Upper lobe of right lung (tissue), 1 donor: ENCODE measurements at regions not wholly inside any gene's neighbourhood (a gene's known extent, or its start where the extent isn't known, plus 50 kb on each side); places are given as distances from the start of the nearest gene placed in this dataset.

Experiments used
- ATAC-seq: fragments of 200-7000 bp; cut with Tn5 transposase; one replicate; pipeline ENCODE4 v1.9.1; 2020; ENCODE audit warnings: mild to moderate bottlenecking, moderate library complexity
- DNase-seq: peaks from one replicate; pipeline ENCODE4 v3.0.0-alpha.2; 2020
- H3K27ac ChIP-seq: fragments of 200-600 bp; one replicate; pipeline ENCODE4 v1.8.0; 2022
- H3K27me3 ChIP-seq: fragments of 200-600 bp; one replicate; pipeline ENCODE4 v1.8.0; 2022; ENCODE audit warnings: mild to moderate bottlenecking
- H3K36me3 ChIP-seq: fragments of 200-600 bp; one replicate; pipeline ENCODE4 v1.8.0; 2022
- H3K4me1 ChIP-seq: fragments of 200-600 bp; one replicate; pipeline ENCODE4 v1.8.0; 2022
- H3K4me3 ChIP-seq: fragments of 200-600 bp; one replicate; pipeline ENCODE4 v1.8.0; 2022; ENCODE audit warnings: mild to moderate bottlenecking
- H3K9me3 ChIP-seq: fragments of 200-600 bp; one replicate; pipeline ENCODE4 v1.8.0; 2022
- intact Hi-C: fragments of 100-400 bp; cut with DNase I; formaldehyde crosslinking; loops from one replicate; pipeline ENCODE4 v1.11.0; 2022
- TF ChIP-seq, protein P1 (sequence below): fragments of 200-600 bp; IDR thresholded peaks from one replicate; pipeline ENCODE4 v1.8.0; 2022; ENCODE audit warnings: antibody characterized with exemption
- donor health status: DM: no; HTN: yes; CAD: no; lungs with severe emphysema.

DNA sequence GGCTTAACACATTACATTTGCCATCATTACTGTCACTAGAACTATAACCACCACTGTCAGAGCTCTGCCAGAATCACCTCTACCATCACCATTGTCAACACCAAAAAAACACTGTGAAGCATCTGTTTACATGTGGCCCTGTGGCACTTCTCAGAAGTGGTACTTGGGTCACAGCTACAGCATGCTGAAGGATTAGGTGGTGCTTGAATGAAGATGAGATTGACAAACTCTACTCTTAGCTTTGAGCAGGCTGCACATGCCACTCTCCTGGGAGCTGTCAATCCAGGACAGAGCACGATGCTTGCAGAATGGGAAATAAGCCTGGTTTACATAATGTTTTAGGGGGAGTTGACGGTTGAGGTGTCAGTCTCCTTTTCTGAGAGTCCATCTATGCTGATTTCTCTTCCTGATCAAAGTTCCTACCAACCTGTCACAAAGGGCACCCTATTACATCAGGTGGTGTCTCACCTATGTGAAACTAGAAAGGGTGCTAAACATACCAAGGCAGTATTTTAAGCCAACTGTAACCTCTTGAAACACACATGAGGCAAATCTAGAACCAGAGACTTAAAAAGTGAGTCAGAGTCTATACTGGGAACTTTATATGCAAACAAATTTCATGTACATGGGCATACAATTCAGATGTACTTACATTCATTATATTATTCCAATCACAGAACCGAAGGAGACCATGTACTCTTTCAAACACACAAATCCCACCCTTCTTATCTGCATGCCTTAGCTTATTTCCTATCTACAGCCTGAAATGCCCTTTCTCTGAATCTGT lies 258.7 kb downstream of the EMP1 start:
- intact Hi-C loops, result no loop called here

DNA sequence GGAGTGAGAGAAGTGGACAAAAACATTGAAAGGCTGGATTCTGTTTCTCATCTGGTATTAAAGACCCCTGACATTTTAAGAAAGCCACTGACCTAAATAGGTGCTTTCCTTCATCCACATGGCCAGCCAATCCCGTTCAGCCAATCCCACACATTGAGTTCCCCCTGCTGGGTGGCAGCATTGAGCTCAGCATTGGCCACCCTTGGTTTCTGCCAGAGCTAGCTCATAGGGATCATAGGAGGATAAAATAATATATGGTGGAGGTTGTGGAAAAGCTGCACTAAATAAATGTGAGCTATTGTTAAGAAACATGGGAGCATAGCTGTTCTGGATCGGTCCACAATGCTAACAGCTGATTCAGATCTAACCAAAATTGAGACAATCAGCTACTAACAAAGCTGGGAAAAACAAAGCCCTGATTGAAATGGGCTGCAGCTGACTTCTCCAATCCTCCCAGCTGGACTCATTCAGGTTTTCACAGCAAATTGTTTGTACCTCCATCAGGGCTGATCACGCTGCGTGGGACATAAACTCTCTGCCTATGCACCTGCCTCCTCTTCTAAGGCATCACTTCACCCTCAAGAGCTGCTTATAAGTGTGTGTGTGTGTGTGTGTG lies 256.5 kb downstream of the EMP1 start:
- TF ChIP-seq, protein P1, sequence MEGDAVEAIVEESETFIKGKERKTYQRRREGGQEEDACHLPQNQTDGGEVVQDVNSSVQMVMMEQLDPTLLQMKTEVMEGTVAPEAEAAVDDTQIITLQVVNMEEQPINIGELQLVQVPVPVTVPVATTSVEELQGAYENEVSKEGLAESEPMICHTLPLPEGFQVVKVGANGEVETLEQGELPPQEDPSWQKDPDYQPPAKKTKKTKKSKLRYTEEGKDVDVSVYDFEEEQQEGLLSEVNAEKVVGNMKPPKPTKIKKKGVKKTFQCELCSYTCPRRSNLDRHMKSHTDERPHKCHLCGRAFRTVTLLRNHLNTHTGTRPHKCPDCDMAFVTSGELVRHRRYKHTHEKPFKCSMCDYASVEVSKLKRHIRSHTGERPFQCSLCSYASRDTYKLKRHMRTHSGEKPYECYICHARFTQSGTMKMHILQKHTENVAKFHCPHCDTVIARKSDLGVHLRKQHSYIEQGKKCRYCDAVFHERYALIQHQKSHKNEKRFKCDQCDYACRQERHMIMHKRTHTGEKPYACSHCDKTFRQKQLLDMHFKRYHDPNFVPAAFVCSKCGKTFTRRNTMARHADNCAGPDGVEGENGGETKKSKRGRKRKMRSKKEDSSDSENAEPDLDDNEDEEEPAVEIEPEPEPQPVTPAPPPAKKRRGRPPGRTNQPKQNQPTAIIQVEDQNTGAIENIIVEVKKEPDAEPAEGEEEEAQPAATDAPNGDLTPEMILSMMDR, result no peak
- Histone ChIP-seq H3K27me3 (peaks cover 4% of the 10 kb centered on the region), H3K36me3 (no peaks in the 10 kb centered on the region), H3K27ac (no peak overlapping the region), H3K4me1 (no peaks in the 10 kb centered on the region), H3K4me3 (no peak overlapping the region), H3K9me3 (no peaks in the 10 kb centered on the region)
- DNase-seq (no peak), ATAC-seq (no peak)
- intact Hi-C loops, result no loop called here

More for the DNA sequence above, 258.7 kb downstream of the EMP1 start:
- DNase-seq (no peak), ATAC-seq (no peak)
- H3K36me3 ChIP-seq, result no peaks in the 10 kb centered on the region
- H3K27me3 ChIP-seq, result peaks cover 4% of the 10 kb centered on the region
- no peak overlapping the region for H3K27ac ChIP-seq
- TF ChIP-seq, protein P1, result no peak
- no peak overlapping the region for H3K4me3 ChIP-seq
- no peaks in the 10 kb centered on the region for H3K9me3 ChIP-seq
- no peaks in the 10 kb centered on the region for H3K4me1 ChIP-seq

DNA sequence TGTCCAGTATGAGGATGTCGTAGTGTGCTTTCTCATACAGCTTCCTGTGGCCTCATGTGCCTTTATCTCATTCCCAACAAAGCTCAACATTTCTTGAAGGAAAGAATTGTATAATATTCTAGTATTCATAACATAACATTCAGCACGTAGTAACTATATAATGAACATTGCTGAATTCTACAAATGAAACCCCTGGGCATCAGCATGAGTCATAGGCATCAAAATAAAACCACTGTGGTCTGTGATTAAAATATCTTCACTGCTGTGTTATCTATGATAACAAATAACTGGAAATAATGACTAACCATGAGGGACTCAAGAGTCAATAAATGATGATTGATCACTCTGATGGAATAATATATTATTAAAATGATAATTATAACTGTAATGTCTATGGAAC lies 255.2 kb downstream of the EMP1 start:
- TF ChIP-seq, protein P1, result no peak
- no peak for ATAC-seq

DNA sequence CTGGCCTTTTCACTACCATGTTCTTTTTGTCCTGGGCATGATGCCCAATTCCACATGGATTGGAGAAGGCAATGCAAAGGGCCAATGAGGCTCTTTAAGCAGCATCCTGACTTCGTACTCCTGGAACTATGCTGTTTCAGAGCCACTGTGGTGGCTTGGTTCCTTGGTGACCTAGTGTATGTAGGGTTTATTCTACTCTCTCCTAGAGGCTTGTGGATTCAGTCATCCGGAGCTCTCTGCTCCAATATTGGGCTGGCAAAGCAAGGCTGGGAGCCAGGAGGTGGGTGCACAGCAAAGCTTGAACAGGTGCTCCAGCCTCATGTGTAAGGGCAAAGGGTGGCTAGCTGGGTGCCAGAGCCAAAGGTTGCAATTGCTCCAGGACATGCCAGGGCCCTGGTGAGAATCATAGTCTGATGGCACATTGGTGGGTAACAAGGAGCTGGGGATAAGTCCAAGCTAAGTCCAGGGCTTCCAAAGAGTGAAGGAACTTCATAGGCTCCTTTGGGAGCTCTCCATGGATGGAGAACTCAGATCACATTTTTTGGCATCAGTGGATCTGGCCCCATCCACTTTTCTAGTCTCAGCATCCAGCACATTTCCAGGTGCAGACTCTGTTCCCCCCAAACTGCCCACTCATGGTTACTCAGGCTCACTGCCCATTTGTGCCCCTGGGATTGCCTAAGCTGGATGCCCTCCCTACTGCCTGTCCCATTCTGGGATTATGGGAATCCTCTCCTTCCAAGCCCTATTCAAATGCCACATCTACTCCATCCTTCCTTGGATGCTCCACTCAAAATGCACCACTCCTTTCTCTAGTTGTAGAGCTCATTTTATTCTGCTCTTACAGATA lies 253.9 kb downstream of the EMP1 start:
- TF ChIP-seq, protein P1, result no peak
- H3K9me3 ChIP-seq, result no peaks in the 10 kb centered on the region
- no peak overlapping the region for H3K27ac ChIP-seq
- H3K4me1 ChIP-seq, result no peaks in the 10 kb centered on the region
- peaks cover 4% of the 10 kb centered on the region for H3K27me3 ChIP-seq
- H3K36me3 ChIP-seq, result no peaks in the 10 kb centered on the region
- H3K4me3 ChIP-seq, result no peak overlapping the region
- intact Hi-C loops, result no loop called here
- DNase-seq (no peak), ATAC-seq (no peak)

More for the DNA sequence above, 255.2 kb downstream of the EMP1 start:
- no peak overlapping the region for H3K4me3 ChIP-seq
- H3K4me1 ChIP-seq, result no peaks in the 10 kb centered on the region
- no peak for DNase-seq
- H3K36me3 ChIP-seq, result no peaks in the 10 kb centered on the region
- H3K27me3 ChIP-seq, result peaks cover 4% of the 10 kb centered on the region
- no peaks in the 10 kb centered on the region for H3K9me3 ChIP-seq
- no peak overlapping the region for H3K27ac ChIP-seq
- intact Hi-C loops, result no loop called here

DNA sequence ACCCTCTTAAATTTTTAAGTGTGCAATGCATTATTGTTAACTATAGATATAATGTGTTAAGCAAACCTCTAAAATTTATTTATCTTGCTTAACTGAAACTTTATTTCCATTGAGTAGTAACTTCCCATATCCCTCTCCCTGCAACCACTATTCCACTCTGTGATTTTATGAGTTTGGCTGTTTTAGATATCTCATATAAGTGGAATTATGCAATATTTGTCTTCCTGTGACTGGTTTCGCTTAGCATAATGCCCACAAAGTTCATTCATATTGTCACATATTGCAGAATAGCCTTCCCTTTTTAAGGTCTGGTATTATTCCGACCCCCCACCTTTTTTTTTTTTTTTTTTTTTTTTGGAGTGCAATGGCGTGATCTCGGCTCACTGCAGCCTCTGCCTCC lies 247.6 kb downstream of the EMP1 start:
- no peak for DNase-seq
- no peaks in the 10 kb centered on the region for H3K9me3 ChIP-seq
- H3K4me1 ChIP-seq, result no peaks in the 10 kb centered on the region
- no peak overlapping the region for H3K27ac ChIP-seq
- H3K36me3 ChIP-seq, result no peaks in the 10 kb centered on the region
- TF ChIP-seq, protein P1, result no peak
- H3K4me3 ChIP-seq, result no peak overlapping the region
- no peaks in the 10 kb centered on the region for H3K27me3 ChIP-seq
- intact Hi-C loops, result no loop called here
- ATAC-seq, result no peak
